B cell (primary cell): ENCODE measurements at regions not wholly inside any gene's neighbourhood (a gene's known extent, or its start where the extent isn't known, plus 50 kb on each side); places are given as distances from the start of the nearest gene placed in this dataset.

ENCODE experiments used
- ATAC-seq: fragments of 200-7000 bp; cut with Tn5 transposase; one replicate; pipeline ENCODE4 v1.10.0; 2021; ENCODE audit warnings: low read depth, mild to moderate bottlenecking, moderate number of reproducible peaks, moderate library complexity
- CTCF ChIA-PET: fragments of 350-600 bp; sonication (Branson Sonifier 250); formaldehyde crosslinking; loops from one replicate; lab custom pipeline; 2021; ENCODE audit warnings: antibody characterized with exemption, inconsistent platforms; lab: Charles Lee
- POLR2A ChIA-PET: fragments of 350-600 bp; sonication (Branson Sonifier 250); formaldehyde crosslinking; loops from one replicate; lab custom pipeline; 2021; ENCODE audit warnings: antibody characterized with exemption; lab: Charles Lee
- DNase-seq: peaks from one replicate; pipeline ENCODE4 v3.0.0; 2013
- H2AFZ ChIP-seq: 2 replicates; pipeline ENCODE4 v1.6.1; 2012; ENCODE audit warnings: mild to moderate bottlenecking, low read depth, low read length; ENCODE audit not compliant: insufficient read depth, poor library complexity, severe bottlenecking
- H3K27ac ChIP-seq, 2 donors: 1 replicate in 1 of 2; 2 replicates in 1 of 2; pipeline ENCODE4 v1.5.1; 2012 to 2013; ENCODE audit warnings: low read length in 2 of 2, mild to moderate bottlenecking in 2 of 2, moderate library complexity in 1 of 2
- H3K27me3 ChIP-seq, 4 experiments: fragments of 200-600 bp in 1 of 4; sonication (generic) in 1 of 4; replicated peaks in 1 of 4; 1 replicate in 2 of 4; 2 replicates in 2 of 4; pipeline versions ENCODE4 v1.6.1 to v1.7.0; 2013 to 2016; ENCODE audit warnings: low read length in 3 of 4, mild to moderate bottlenecking in 2 of 4, mixed read lengths in 1 of 4, moderate library complexity in 1 of 4; ENCODE audit not compliant: insufficient read depth in 4 of 4, control insufficient read depth in 3 of 4; ENCODE audit errors: control extremely low read depth in 1 of 4
- H3K36me3 ChIP-seq, 2 experiments: replicated peaks in 1 of 2; 1 replicate in 1 of 2; 2 replicates in 1 of 2; pipeline versions ENCODE4 v1.6.1 to v1.7.1; 2013; ENCODE audit warnings: low read length in 1 of 2; ENCODE audit not compliant: insufficient read depth in 2 of 2, control insufficient read depth in 1 of 2; ENCODE audit errors: control extremely low read depth in 1 of 2, extremely low read depth in 1 of 2
- H3K4me1 ChIP-seq, 2 donors: fragments of 200-600 bp in 1 of 2; sonication (generic) in 1 of 2; 1 replicate in 1 of 2; 2 replicates in 1 of 2; pipeline versions ENCODE4 v1.5.1 to v1.6.1; 2013 to 2017; ENCODE audit warnings: low read length in 2 of 2; ENCODE audit not compliant: control insufficient read depth in 2 of 2, insufficient read depth in 2 of 2
- H3K4me2 ChIP-seq: replicated peaks from 2 replicates; pipeline ENCODE3; 2012; ENCODE audit warnings: mild to moderate bottlenecking, low read depth, low read length; ENCODE audit not compliant: poor library complexity, severe bottlenecking
- H3K4me3 ChIP-seq, 5 experiments: fragments of 200-600 bp in 1 of 5; sonication (generic) in 1 of 5; 1 replicate in 3 of 5; 2 replicates in 2 of 5; pipeline versions ENCODE4 v1.5.1 to v1.7.0; 2011 to 2016; ENCODE audit warnings: low read length in 4 of 5, mild to moderate bottlenecking in 4 of 5, low read depth in 2 of 5, control low read depth in 1 of 5, moderate library complexity in 1 of 5; ENCODE audit not compliant: insufficient read depth in 1 of 5; ENCODE audit errors: control extremely low read depth in 1 of 5, extremely low read depth in 1 of 5
- H3K79me2 ChIP-seq: fragments of 200-600 bp; sonication (generic); one replicate; pipeline ENCODE4 v1.6.0; 2016; ENCODE audit warnings: low read length; ENCODE audit not compliant: control insufficient read depth, insufficient read depth
- H3K9ac ChIP-seq: fragments of 200-600 bp; sonication (generic); 2 replicates; pipeline ENCODE4 v1.6.1; 2017; ENCODE audit warnings: mild to moderate bottlenecking, low read length, moderate library complexity
- H3K9me3 ChIP-seq, 3 donors: one replicate each; pipeline versions ENCODE4 v1.6.1 to v1.7.1; 2013; ENCODE audit warnings: low read length in 2 of 3; ENCODE audit not compliant: control insufficient read depth in 2 of 3, insufficient read depth in 1 of 3; ENCODE audit errors: control extremely low read depth in 1 of 3
- H4K20me1 ChIP-seq: 2 replicates; pipeline ENCODE4 v1.6.0; 2012; ENCODE audit warnings: mild to moderate bottlenecking, low read length; ENCODE audit not compliant: insufficient read depth, control insufficient read depth, poor library complexity, severe bottlenecking
- H3K27ac Mint-ChIP-seq: one replicate; pipeline ENCODE4 v1.8.0; 2021; ENCODE audit warnings: mixed read lengths
- H3K27me3 Mint-ChIP-seq: one replicate; pipeline ENCODE4 v1.8.0; 2021; ENCODE audit warnings: mixed read lengths
- H3K4me1 Mint-ChIP-seq: one replicate; pipeline ENCODE4 v1.8.0; 2021; ENCODE audit warnings: mixed read lengths
- H3K4me3 Mint-ChIP-seq: one replicate; pipeline ENCODE4 v1.8.0; 2021; ENCODE audit warnings: mixed read lengths
- H3K9me3 Mint-ChIP-seq: one replicate; pipeline ENCODE4 v1.8.0; 2022; ENCODE audit warnings: mixed read lengths; ENCODE audit not compliant: insufficient read depth
- EZH2 ChIP-seq: IDR thresholded peaks from 2 replicates; pipeline ENCODE4 v1.6.1; 2012; ENCODE audit warnings: borderline replicate concordance, low read depth, mild to moderate bottlenecking, moderate library complexity, low read length; ENCODE audit not compliant: insufficient read depth, poor library complexity, severe bottlenecking
- WGBS: methylation state at CpG from one replicate; pipeline ENCODE4 v1.1.5; 2013; ENCODE audit warnings: missing lambda C conversion rate; ENCODE audit not compliant: insufficient coverage; 5-methylcytosine and 5-hydroxymethylcytosine counted together
- intact Hi-C: fragments of 100-400 bp; cut with micrococcal nuclease; formaldehyde crosslinking; loops from one replicate; pipeline ENCODE4 v1.10.0; 2022
- TF ChIP-seq, protein P1 (sequence below): fragments of 200-600 bp; IDR thresholded peaks from one replicate; pipeline ENCODE4 v1.8.0; 2022; ENCODE audit warnings: antibody characterized with exemption, mild to moderate bottlenecking

DNA sequence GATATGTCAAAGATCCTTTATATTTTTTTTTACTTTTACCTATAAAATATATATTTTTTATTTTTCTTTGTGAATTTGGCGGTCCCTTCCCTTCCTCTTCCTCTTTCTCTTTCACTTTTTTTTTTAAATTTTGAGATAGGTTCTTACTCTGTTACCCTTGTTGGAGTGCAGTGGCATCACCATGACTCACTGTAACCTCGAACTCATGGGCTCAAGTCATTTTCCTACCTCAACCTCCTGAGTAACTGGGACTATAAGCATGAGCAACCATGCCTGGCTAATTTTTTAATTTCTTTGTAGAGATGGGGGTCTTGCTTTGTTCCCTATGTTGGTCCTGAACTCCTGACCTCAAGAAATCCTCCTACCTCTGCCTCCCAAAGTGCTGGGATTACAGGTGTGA, 258.0 kb upstream of the CLINT1 start:
- peaks cover 37% of the 10 kb centered on the region for H3K27me3 Mint-ChIP-seq
- Histone ChIP-seq H3K79me2 (no peaks in the 10 kb centered on the region), H3K9ac (no peak overlapping the region), H3K9me3 (no peaks in the 10 kb centered on the region), H3K27me3 (peaks cover 0 to 5% (median 0%) of the 10 kb centered on the region in 4 experiments), H3K4me1 (no peaks in the 10 kb centered on the region), H3K4me3 (no peak overlapping the region), H3K27ac (no peak overlapping the region), H2AFZ (no peak overlapping the region), H4K20me1 (no peaks in the 10 kb centered on the region), H3K36me3 (no peaks in the 10 kb centered on the region), H3K4me2 (no peak overlapping the region)
- peaks cover 5% of the 10 kb centered on the region for H3K9me3 Mint-ChIP-seq
- intact Hi-C loops = no loop called here
- ATAC-seq = no peak
- TF ChIP-seq, protein P1, sequence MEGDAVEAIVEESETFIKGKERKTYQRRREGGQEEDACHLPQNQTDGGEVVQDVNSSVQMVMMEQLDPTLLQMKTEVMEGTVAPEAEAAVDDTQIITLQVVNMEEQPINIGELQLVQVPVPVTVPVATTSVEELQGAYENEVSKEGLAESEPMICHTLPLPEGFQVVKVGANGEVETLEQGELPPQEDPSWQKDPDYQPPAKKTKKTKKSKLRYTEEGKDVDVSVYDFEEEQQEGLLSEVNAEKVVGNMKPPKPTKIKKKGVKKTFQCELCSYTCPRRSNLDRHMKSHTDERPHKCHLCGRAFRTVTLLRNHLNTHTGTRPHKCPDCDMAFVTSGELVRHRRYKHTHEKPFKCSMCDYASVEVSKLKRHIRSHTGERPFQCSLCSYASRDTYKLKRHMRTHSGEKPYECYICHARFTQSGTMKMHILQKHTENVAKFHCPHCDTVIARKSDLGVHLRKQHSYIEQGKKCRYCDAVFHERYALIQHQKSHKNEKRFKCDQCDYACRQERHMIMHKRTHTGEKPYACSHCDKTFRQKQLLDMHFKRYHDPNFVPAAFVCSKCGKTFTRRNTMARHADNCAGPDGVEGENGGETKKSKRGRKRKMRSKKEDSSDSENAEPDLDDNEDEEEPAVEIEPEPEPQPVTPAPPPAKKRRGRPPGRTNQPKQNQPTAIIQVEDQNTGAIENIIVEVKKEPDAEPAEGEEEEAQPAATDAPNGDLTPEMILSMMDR = no peak
- TF ChIP-seq EZH2 = no peak
- WGBS = no CpG with 5 or more reads among the region's 2 CpGs
- H3K4me1 Mint-ChIP-seq = peaks cover 6% of the 10 kb centered on the region
- DNase-seq = no peak
- ChIA-PET POLR2A (no interaction called here), CTCF (no interaction called here)
- no peak overlapping the region for H3K27ac Mint-ChIP-seq
- H3K4me3 Mint-ChIP-seq = no peak overlapping the region

DNA sequence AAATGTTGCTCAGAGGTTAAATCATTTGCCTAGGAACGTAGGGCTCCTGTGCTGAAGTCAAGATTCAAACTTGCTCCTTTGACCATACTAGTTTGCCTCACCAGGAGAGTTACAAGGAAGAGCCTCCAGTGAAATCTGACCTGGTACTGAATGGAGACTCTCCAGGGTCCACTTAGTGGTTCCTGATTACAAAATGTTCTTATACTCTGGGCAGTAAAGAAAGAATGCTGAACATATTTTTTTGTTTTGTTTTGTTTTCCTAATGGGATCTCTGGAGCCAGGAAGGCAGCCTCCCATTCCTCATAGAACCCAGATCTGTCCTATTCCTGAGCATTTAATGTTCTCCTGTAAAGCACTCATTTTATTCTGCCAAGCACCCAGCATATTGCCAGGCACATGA, 256.5 kb upstream of the CLINT1 start:
- Histone ChIP-seq H3K4me3 (no peak overlapping the region), H3K27me3 (peaks cover 0 to 6% (median 2%) of the 10 kb centered on the region in 4 experiments), H4K20me1 (no peaks in the 10 kb centered on the region), H3K4me1 (no peaks in the 10 kb centered on the region), H3K9ac (no peak overlapping the region), H3K9me3 (no peaks in the 10 kb centered on the region), H3K27ac (no peak overlapping the region), H2AFZ (no peak overlapping the region), H3K79me2 (no peaks in the 10 kb centered on the region), H3K4me2 (no peak overlapping the region), H3K36me3 (no peaks in the 10 kb centered on the region)
- Mint-ChIP-seq H3K4me3 (no peak overlapping the region), H3K9me3 (peaks cover 5% of the 10 kb centered on the region), H3K27me3 (peaks cover 37% of the 10 kb centered on the region), H3K4me1 (peaks cover 6% of the 10 kb centered on the region), H3K27ac (no peak overlapping the region)
- TF ChIP-seq, protein P1 = no peak
- no peak for TF ChIP-seq EZH2
- WGBS = 83% methylated on average over 1 of the region's 1 CpG
- intact Hi-C loops = no loop called here
- POLR2A ChIA-PET = no interaction called here
- CTCF ChIA-PET = interaction anchor here (0.5 kb wide), 1 partner anchor 1873 kb away, joined by 3 read pairs; no protein-coding TSS in a partner anchor
- ATAC-seq (no peak), DNase-seq (no peak)
